ENCODE measurements at regions not wholly inside any gene's neighbourhood (a gene's known extent, or its start where the extent isn't known, plus 50 kb on each side); places are given as distances from the start of the nearest gene placed in this dataset.

- TF ChIP-seq ARNTL (CRISPR knock-in tag; IDR thresholded peaks at IDR 0.05) (0 out of 2 replicates have a peak, but pooled peaks have one; percentile 3), ZNF883 (CRISPR knock-in tag; IDR thresholded peaks at IDR 0.05; ENCODE audit: not compliant biosample characterization) (no peak), MAFK (conservative IDR thresholded peaks at IDR 0.05 in 1 of 2, IDR thresholded peaks at IDR 0.05 in 1 of 2; ENCODE audit: low read length in 2 of 2) (peak; percentile 90 to 93), MAFF (IDR thresholded peaks at IDR 0.05; ENCODE audit: low read depth, low read length) (peak; percentile 88), MAFG (CRISPR knock-in tag; IDR thresholded peaks at IDR 0.05) (0 out of 2 replicates have a peak, but pooled peaks have one; percentile 30)
- intact Hi-C loops (cut with micrococcal nuclease; ENCODE audit: unreplicated experiment) (no loop called here), in situ Hi-C loops (cut with HindIII; ENCODE audit: extremely low pct_ligation_motif_present, low pct_unique_long_range_greater_than_20kb) (no loop called here)
- no peaks in the 10 kb centered on the region; a peak in 2 of 5 replicates for H3K27me3 ChIP-seq (ENCODE audit: control insufficient read depth in 1 of 2, insufficient read depth in 2 of 2, low read length in 2 of 2)
- H3K4me2 ChIP-seq (ENCODE audit: low read depth, low read length) = no peak overlapping the region
- no peaks in the 10 kb centered on the region for H3K36me3 ChIP-seq (replicated peaks in 1 of 2; ENCODE audit: control insufficient read depth in 1 of 2, insufficient read depth in 2 of 2, low read length in 2 of 2)
- no peak overlapping the region for H3K27ac ChIP-seq (ENCODE audit: extremely low read length, insufficient read depth, low read length)
- FAIRE-seq (no peak), DNase-seq (ENCODE audit: low spot score) (no peak), ATAC-seq (peak; percentile 23; the same call in 2 of the 3 replicates)
- WGBS (ENCODE audit: low lambda C conversion rate) = 46% methylated on average over 10 of the region's 12 CpGs
- H2AFZ ChIP-seq (ENCODE audit: low read length) = no peak overlapping the region
- no TSS peak for BruUV-seq (replicated peaks)
- peaks cover 8% of the 10 kb centered on the region; the same call in 1 of the 2 replicates for H3K9me3 ChIP-seq (ENCODE audit: low read length)
- no peaks in the 10 kb centered on the region for H4K20me1 ChIP-seq (ENCODE audit: insufficient read depth, low read length)
- CTCF ChIA-PET (ENCODE audit: low intra/inter-chr PET ratio, low total read pairs) = no interaction called here
- H3K79me2 ChIP-seq (ENCODE audit: insufficient read depth, low read length) = no peaks in the 10 kb centered on the region
- no peak overlapping the region for H3K4me3 ChIP-seq (replicated peaks in 1 of 3; ENCODE audit: insufficient read depth in 1 of 3, low read depth in 2 of 3, low read length in 3 of 3)
- H3K9ac ChIP-seq (ENCODE audit: insufficient read depth, low read depth, low read length) = no peak overlapping the region
- peaks cover 8% of the 10 kb centered on the region for H3K4me1 ChIP-seq (ENCODE audit: insufficient read depth, low read length)
- POLR2A ChIA-PET = no interaction called here
Observed at GRCh38 chr2:5937851-5938565, 245.8 kb downstream of the SOX11 start.

- Histone ChIP-seq H3K4me2 (ENCODE audit: low read depth, low read length) (no peak overlapping the region), H3K4me3 (replicated peaks in 1 of 3; ENCODE audit: insufficient read depth in 1 of 3, low read depth in 2 of 3, low read length in 3 of 3) (no peak overlapping the region), H3K9ac (ENCODE audit: insufficient read depth, low read depth, low read length) (no peak overlapping the region), H4K20me1 (ENCODE audit: insufficient read depth, low read length) (no peaks in the 10 kb centered on the region), H3K4me1 (ENCODE audit: insufficient read depth, low read length) (peaks cover 8% of the 10 kb centered on the region), H3K27ac (ENCODE audit: extremely low read length, insufficient read depth, low read length) (no peak overlapping the region), H3K36me3 (replicated peaks in 1 of 2; ENCODE audit: control insufficient read depth in 1 of 2, insufficient read depth in 2 of 2, low read length in 2 of 2) (no peaks in the 10 kb centered on the region), H3K27me3 (ENCODE audit: control insufficient read depth in 1 of 2, insufficient read depth in 2 of 2, low read length in 2 of 2) (no peaks in the 10 kb centered on the region; a peak in 2 of 5 replicates), H3K79me2 (ENCODE audit: insufficient read depth, low read length) (no peaks in the 10 kb centered on the region), H3K9me3 (ENCODE audit: low read length) (peaks cover 8% of the 10 kb centered on the region; the same call in 1 of the 2 replicates), H2AFZ (ENCODE audit: low read length) (no peak overlapping the region)
- no peak for FAIRE-seq
- intact Hi-C loops (cut with micrococcal nuclease; ENCODE audit: unreplicated experiment) = no loop called here
- peak; percentile 77 for ATAC-seq
- 11% methylated on average over 10 of the region's 10 CpGs for WGBS (ENCODE audit: low lambda C conversion rate)
- BruUV-seq (replicated peaks) = no TSS peak
- peak; percentile 8 for DNase-seq (ENCODE audit: low spot score)
- POLR2A ChIA-PET = no interaction called here
- CTCF ChIA-PET (ENCODE audit: low intra/inter-chr PET ratio, low total read pairs) = no interaction called here
- in situ Hi-C loops (cut with HindIII; ENCODE audit: extremely low pct_ligation_motif_present, low pct_unique_long_range_greater_than_20kb) = no loop called here
- TF ChIP-seq FOXA1 (IDR thresholded peaks at IDR 0.05) = no peak
- TF ChIP-seq FOXA1 (CRISPR knock-in tag; IDR thresholded peaks at IDR 0.05) = peak; percentile 50
- TF ChIP-seq KDM5B (CRISPR knock-in tag; IDR thresholded peaks at IDR 0.05; ENCODE audit: borderline replicate concordance) = 0 out of 2 replicates have a peak, but pooled peaks have one; percentile 25
- TF ChIP-seq SOX13 (IDR thresholded peaks at IDR 0.05) = no peak
- peak in 1 of 2 experiments; percentile 51; a peak in 1 of 4 replicates for TF ChIP-seq SOX13 (CRISPR knock-in tag; conservative IDR thresholded peaks at IDR 0.05 in 1 of 2, IDR thresholded peaks at IDR 0.05 in 1 of 2)
- TF ChIP-seq BHLHE40 (IDR thresholded peaks at IDR 0.05; ENCODE audit: low read length) = peak; percentile 78
- TF ChIP-seq MAFG (CRISPR knock-in tag; IDR thresholded peaks at IDR 0.05) = 0 out of 2 replicates have a peak, but pooled peaks have one; percentile 3
- 0 out of 2 replicates have a peak, but pooled peaks have one; percentile 31 for TF ChIP-seq ARNTL (CRISPR knock-in tag; IDR thresholded peaks at IDR 0.05)
- TF ChIP-seq PAWR (CRISPR knock-in tag; IDR thresholded peaks at IDR 0.05; ENCODE audit: borderline replicate concordance) = no peak
- peak; percentile 60; the same call in 1 of the 2 replicates for TF ChIP-seq SOX5 (CRISPR knock-in tag; IDR thresholded peaks at IDR 0.05; ENCODE audit: borderline replicate concordance)
- TF ChIP-seq, protein P1, sequence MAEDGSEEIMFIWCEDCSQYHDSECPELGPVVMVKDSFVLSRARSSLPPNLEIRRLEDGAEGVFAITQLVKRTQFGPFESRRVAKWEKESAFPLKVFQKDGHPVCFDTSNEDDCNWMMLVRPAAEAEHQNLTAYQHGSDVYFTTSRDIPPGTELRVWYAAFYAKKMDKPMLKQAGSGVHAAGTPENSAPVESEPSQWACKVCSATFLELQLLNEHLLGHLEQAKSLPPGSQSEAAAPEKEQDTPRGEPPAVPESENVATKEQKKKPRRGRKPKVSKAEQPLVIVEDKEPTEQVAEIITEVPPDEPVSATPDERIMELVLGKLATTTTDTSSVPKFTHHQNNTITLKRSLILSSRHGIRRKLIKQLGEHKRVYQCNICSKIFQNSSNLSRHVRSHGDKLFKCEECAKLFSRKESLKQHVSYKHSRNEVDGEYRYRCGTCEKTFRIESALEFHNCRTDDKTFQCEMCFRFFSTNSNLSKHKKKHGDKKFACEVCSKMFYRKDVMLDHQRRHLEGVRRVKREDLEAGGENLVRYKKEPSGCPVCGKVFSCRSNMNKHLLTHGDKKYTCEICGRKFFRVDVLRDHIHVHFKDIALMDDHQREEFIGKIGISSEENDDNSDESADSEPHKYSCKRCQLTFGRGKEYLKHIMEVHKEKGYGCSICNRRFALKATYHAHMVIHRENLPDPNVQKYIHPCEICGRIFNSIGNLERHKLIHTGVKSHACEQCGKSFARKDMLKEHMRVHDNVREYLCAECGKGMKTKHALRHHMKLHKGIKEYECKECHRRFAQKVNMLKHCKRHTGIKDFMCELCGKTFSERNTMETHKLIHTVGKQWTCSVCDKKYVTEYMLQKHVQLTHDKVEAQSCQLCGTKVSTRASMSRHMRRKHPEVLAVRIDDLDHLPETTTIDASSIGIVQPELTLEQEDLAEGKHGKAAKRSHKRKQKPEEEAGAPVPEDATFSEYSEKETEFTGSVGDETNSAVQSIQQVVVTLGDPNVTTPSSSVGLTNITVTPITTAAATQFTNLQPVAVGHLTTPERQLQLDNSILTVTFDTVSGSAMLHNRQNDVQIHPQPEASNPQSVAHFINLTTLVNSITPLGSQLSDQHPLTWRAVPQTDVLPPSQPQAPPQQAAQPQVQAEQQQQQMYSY (CRISPR knock-in tag; IDR thresholded peaks at IDR 0.05) = no peak
- no peak for TF ChIP-seq SOX6 (IDR thresholded peaks at IDR 0.05)
- peak; percentile 56 for TF ChIP-seq SOX6 (CRISPR knock-in tag; IDR thresholded peaks at IDR 0.05)
Observed at GRCh38 chr2:5938566-5938896, 246.3 kb downstream of the SOX11 start.

All from HepG2 (cell line).